GM12878 (cell line): ENCODE measurements at regions not wholly inside any gene's neighbourhood (a gene's known extent, or its start where the extent isn't known, plus 50 kb on each side); places are given as distances from the start of the nearest gene placed in this dataset.

Source experiments
- ATAC-seq: fragments of 200-7000 bp; cut with Tn5 transposase; 3 replicates; pipeline ENCODE4 v1.9.1; 2020; ENCODE audit warnings: mild to moderate bottlenecking, moderate library complexity
- BruUV-seq: library from RNA; stranded (reverse); fragments of 400-500 nt; replicated peaks from 2 replicates; lab custom pipeline; 2021; lab: Mats Ljungman, UMichigan
- CTCF ChIA-PET: fragments of 300-600 bp; sonication (Branson Sonifier 250); formaldehyde crosslinking; extraction: SDS; loops from one replicate; lab custom pipeline; 2021; ENCODE audit warnings: inconsistent platforms; lab: Yijun Ruan, JAX
- POLR2A ChIA-PET: fragments of 350-600 bp; formaldehyde crosslinking; extraction: SDS; loops from one replicate; lab custom pipeline; 2021; ENCODE audit warnings: inconsistent platforms; lab: Charles Lee
- RAD21 ChIA-PET: fragments of 300-600 bp; sonication (Branson Sonifier 250); formaldehyde crosslinking; loops from one replicate; lab custom pipeline; 2023; ENCODE audit warnings: antibody characterized with exemption; ENCODE audit not compliant: unreplicated experiment; lab: Charles Lee
- SMC1A ChIA-PET: fragments of 300-600 bp; sonication (Branson Sonifier 250); formaldehyde crosslinking; loops from one replicate; lab custom pipeline; 2023; ENCODE audit not compliant: unreplicated experiment, uncharacterized antibody; lab: Charles Lee
- DNase-seq: peaks from one replicate; pipeline ENCODE4 v3.0.0-alpha.2; 2011; ENCODE audit warnings: low read depth, low spot score
- FAIRE-seq: peaks from 3 replicates; lab custom pipeline; 2011; peaks lifted over from hg19 to GRCh38; lab: Jason Lieb, UNC
- H2AFZ ChIP-seq: 2 replicates; pipeline ENCODE4 v1.6.0; 2011; ENCODE audit warnings: low read depth, low read length, control low read depth; ENCODE audit not compliant: control insufficient read depth
- H3K27ac ChIP-seq: 2 replicates; pipeline ENCODE4 v1.5.1; 2011; ENCODE audit warnings: control low read depth; ENCODE audit not compliant: control insufficient read depth, insufficient read depth
- H3K27me3 ChIP-seq, 2 experiments: replicated peaks in 1 of 2; 2 replicates each; pipeline versions ENCODE4 v1.6.0 to v1.6.1; 2011; ENCODE audit warnings: low read length in 1 of 2; ENCODE audit not compliant: control insufficient read depth in 2 of 2, insufficient read depth in 2 of 2
- H3K36me3 ChIP-seq, 2 experiments: 2 replicates each; pipeline ENCODE4 v1.5.1; 2011; ENCODE audit warnings: low read length in 1 of 2; ENCODE audit not compliant: control insufficient read depth in 2 of 2, insufficient read depth in 2 of 2
- H3K4me1 ChIP-seq: 2 replicates; pipeline ENCODE4 v1.6.1; 2011; ENCODE audit warnings: mild to moderate bottlenecking, low read length, moderate library complexity, mixed read lengths; ENCODE audit not compliant: control insufficient read depth, insufficient read depth
- H3K4me2 ChIP-seq: 2 replicates; pipeline ENCODE4 v1.6.0; 2011; ENCODE audit warnings: control low read depth; ENCODE audit not compliant: control insufficient read depth, insufficient read depth
- H3K4me3 ChIP-seq: fragments of 200-600 bp; sonication (generic); 2 replicates; pipeline ENCODE4 v1.5.1; 2016
- H3K79me2 ChIP-seq: 2 replicates; pipeline ENCODE4 v1.6.0; 2011; ENCODE audit warnings: low read length; ENCODE audit not compliant: control insufficient read depth, insufficient read depth
- H3K9ac ChIP-seq: 2 replicates; pipeline ENCODE4 v1.8.0; 2011; ENCODE audit warnings: low read length, control low read depth, mixed read lengths; ENCODE audit not compliant: control insufficient read depth, insufficient read depth
- H3K9me3 ChIP-seq: replicated peaks from 3 replicates; pipeline ENCODE4 v1.5.1; 2011; ENCODE audit warnings: mild to moderate bottlenecking, low read length; ENCODE audit not compliant: control insufficient read depth, insufficient read depth
- H4K20me1 ChIP-seq: 2 replicates; pipeline ENCODE4 v1.6.0; 2011; ENCODE audit not compliant: control insufficient read depth, insufficient read depth
- BMI1 ChIP-seq: fragments of 450-650 bp; IDR thresholded peaks from 2 replicates; pipeline ENCODE4 v1.6.1; 2016; ENCODE audit warnings: mild to moderate bottlenecking, moderate library complexity, borderline replicate concordance
- BRCA1 ChIP-seq: IDR thresholded peaks from 2 replicates; pipeline ENCODE4 v1.6.1; 2011; ENCODE audit warnings: low read depth, low read length, improper control_type of control experiment
- CREM ChIP-seq: IDR thresholded peaks from 2 replicates; pipeline ENCODE4 v1.6.1; 2014; ENCODE audit warnings: antibody characterized with exemption, low read depth
- KDM1A ChIP-seq: fragments of 200-600 bp; sonication (generic); IDR thresholded peaks from 2 replicates; pipeline ENCODE4 v1.6.1; 2016; ENCODE audit warnings: borderline replicate concordance
- PAX5 ChIP-seq: IDR thresholded peaks from 2 replicates; pipeline ENCODE4 v1.6.1; 2011; ENCODE audit warnings: low read depth, low read length, borderline replicate concordance
- PKNOX1 ChIP-seq: fragments of 450-650 bp; IDR thresholded peaks from 2 replicates; pipeline ENCODE4 v1.6.1; 2016; ENCODE audit warnings: mild to moderate bottlenecking
- ZBED1 ChIP-seq: IDR thresholded peaks from 2 replicates; pipeline ENCODE4 v1.6.1; 2016; ENCODE audit warnings: borderline replicate concordance
- ZNF592 ChIP-seq: fragments of 450-650 bp; IDR thresholded peaks from 2 replicates; pipeline ENCODE4 v1.6.1; 2017; ENCODE audit warnings: mild to moderate bottlenecking, moderate library complexity
- WGBS: methylation state at CpG from one replicate; pipeline ENCODE4 v1.1.6; 2016; ENCODE audit warnings: low lambda C conversion rate; ENCODE audit not compliant: insufficient replicate concordance, insufficient coverage; ENCODE audit errors: missing lambda C conversion rate; 5-methylcytosine and 5-hydroxymethylcytosine counted together
- in situ Hi-C: fragments of 300-500 bp; cut with MboI; formaldehyde crosslinking; loops from 9 replicates; pipeline ENCODE4 v1.14.3; 2018; ENCODE audit warnings: mixed read lengths
- intact Hi-C: fragments of 100-400 bp; cut with micrococcal nuclease; formaldehyde crosslinking; loops from one replicate; pipeline ENCODE4 v1.14.2; 2022; ENCODE audit not compliant: unreplicated experiment

- Histone ChIP-seq H3K9me3 (no peaks in the 10 kb centered on the region), H3K4me1 (no peaks in the 10 kb centered on the region), H3K36me3 (no peaks in the 10 kb centered on the region), H2AFZ (no peak overlapping the region), H3K4me2 (no peak overlapping the region), H4K20me1 (no peaks in the 10 kb centered on the region), H3K27ac (no peak overlapping the region), H3K27me3 (peaks cover 0 to 2% of the 10 kb centered on the region in 2 experiments; a peak in 3 of 4 replicates), H3K4me3 (no peak overlapping the region), H3K9ac (no peak overlapping the region), H3K79me2 (no peaks in the 10 kb centered on the region)
- FAIRE-seq: no peak
- no peak for ATAC-seq
- ChIA-PET CTCF (no interaction called here), POLR2A (no interaction called here), SMC1A (no interaction called here), RAD21 (no interaction called here)
- intact Hi-C loops: no loop called here
- no TSS peak for BruUV-seq
- in situ Hi-C loops: no loop called here
- WGBS: 46% methylated on average over 4 of the region's 4 CpGs
- no peak for DNase-seq
- TF ChIP-seq BMI1 (no peak), BRCA1 (no peak), KDM1A (no peak), ZBED1 (no peak), PAX5 (no peak), PKNOX1 (no peak), CREM (no peak), ZNF592 (no peak)
These were observed 408.4 kb downstream of the MAFB start for GRCh38 chr20:40280616-40281015.
